ENCODE measurements at regions not wholly inside any gene's neighbourhood (a gene's known extent, or its start where the extent isn't known, plus 50 kb on each side); places are given as distances from the start of the nearest gene placed in this dataset.

GRCh38 chr15:26011916-26012315 is 148.8 kb upstream of the ATP10A start:
- Histone ChIP-seq H3K36me3 (ENCODE audit: control insufficient read depth, low read length) (no peaks in the 10 kb centered on the region), H3K4me3 (ENCODE audit: low read length) (no peak overlapping the region), H3K79me2 (ENCODE audit: control insufficient read depth, low read length) (no peaks in the 10 kb centered on the region), H3F3A (ENCODE audit: control insufficient read depth, insufficient read depth) (no peaks in the 10 kb centered on the region), H3K9me3 (ENCODE audit: control insufficient read depth, insufficient read depth, low read length) (peaks cover 25% of the 10 kb centered on the region), H3K4me2 (ENCODE audit: low read length) (no peak overlapping the region), H3K9me2 (replicated peaks; ENCODE audit: control insufficient read depth, low read length) (no peaks in the 10 kb centered on the region), H3K4me1 (ENCODE audit: control insufficient read depth, low read length) (no peaks in the 10 kb centered on the region), H3K27ac (ENCODE audit: low read depth, low read length) (no peak overlapping the region), H4K20me1 (ENCODE audit: control insufficient read depth, insufficient read depth, low read depth, low read length) (no peaks in the 10 kb centered on the region), H3K27me3 (ENCODE audit: control insufficient read depth, low read length) (no peaks in the 10 kb centered on the region)
- TF ChIP-seq CTCF (IDR thresholded peaks at IDR 0.05; ENCODE audit: low read depth, low read length, poor library complexity, severe bottlenecking): no peak
- TF ChIP-seq EZH2phosphoT487 (IDR thresholded peaks at IDR 0.05; ENCODE audit: borderline replicate concordance, low read length): no peak

- Histone ChIP-seq H3K79me2 (ENCODE audit: control insufficient read depth, low read length) (no peaks in the 10 kb centered on the region), H3K9me2 (replicated peaks; ENCODE audit: control insufficient read depth, low read length) (no peaks in the 10 kb centered on the region), H3K36me3 (ENCODE audit: control insufficient read depth, low read length) (no peaks in the 10 kb centered on the region), H3K9me3 (ENCODE audit: control insufficient read depth, insufficient read depth, low read length) (peaks cover 16% of the 10 kb centered on the region; the same call in 1 of the 2 replicates), H3K4me2 (ENCODE audit: low read length) (no peak overlapping the region), H4K20me1 (ENCODE audit: control insufficient read depth, insufficient read depth, low read depth, low read length) (no peaks in the 10 kb centered on the region), H3K27me3 (ENCODE audit: control insufficient read depth, low read length) (no peaks in the 10 kb centered on the region), H3F3A (ENCODE audit: control insufficient read depth, insufficient read depth) (no peaks in the 10 kb centered on the region), H3K4me3 (ENCODE audit: low read length) (no peak overlapping the region), H3K27ac (ENCODE audit: low read depth, low read length) (no peak overlapping the region), H3K4me1 (ENCODE audit: control insufficient read depth, low read length) (no peaks in the 10 kb centered on the region)
- no peak for TF ChIP-seq EZH2phosphoT487 (IDR thresholded peaks at IDR 0.05; ENCODE audit: borderline replicate concordance, low read length)
- TF ChIP-seq CTCF (IDR thresholded peaks at IDR 0.05; ENCODE audit: low read depth, low read length, poor library complexity, severe bottlenecking): no peak
These were observed 144.0 kb upstream of the ATP10A start for GRCh38 chr15:26007151-26007550.

- Histone ChIP-seq H3K27me3 (ENCODE audit: control insufficient read depth, low read length) (no peaks in the 10 kb centered on the region), H3K79me2 (ENCODE audit: control insufficient read depth, low read length) (no peaks in the 10 kb centered on the region), H3K9me3 (ENCODE audit: control insufficient read depth, insufficient read depth, low read length) (peaks cover 22% of the 10 kb centered on the region; the same call in 1 of the 2 replicates), H3K36me3 (ENCODE audit: control insufficient read depth, low read length) (no peaks in the 10 kb centered on the region), H3K9me2 (replicated peaks; ENCODE audit: control insufficient read depth, low read length) (no peaks in the 10 kb centered on the region), H3K27ac (ENCODE audit: low read depth, low read length) (no peak overlapping the region), H3K4me2 (ENCODE audit: low read length) (no peak overlapping the region), H3F3A (ENCODE audit: control insufficient read depth, insufficient read depth) (no peaks in the 10 kb centered on the region), H3K4me3 (ENCODE audit: low read length) (no peak overlapping the region), H4K20me1 (ENCODE audit: control insufficient read depth, insufficient read depth, low read depth, low read length) (no peaks in the 10 kb centered on the region), H3K4me1 (ENCODE audit: control insufficient read depth, low read length) (no peaks in the 10 kb centered on the region)
- TF ChIP-seq EZH2phosphoT487 (IDR thresholded peaks at IDR 0.05; ENCODE audit: borderline replicate concordance, low read length) (no peak), CTCF (IDR thresholded peaks at IDR 0.05; ENCODE audit: low read depth, low read length, poor library complexity, severe bottlenecking) (no peak)
These were observed 138.1 kb upstream of the ATP10A start for GRCh38 chr15:26001201-26001600.
